C4-2B (cell line): ENCODE measurements at regions not wholly inside any gene's neighbourhood (a gene's known extent, or its start where the extent isn't known, plus 50 kb on each side); places are given as distances from the start of the nearest gene placed in this dataset.

ENCODE experiments used
- ZFX ChIP-seq: fragments of 450-650 bp; IDR thresholded peaks from 2 replicates; pipeline ENCODE4 v1.6.1; 2017
- TF ChIP-seq, protein P1 (sequence below): fragments of 450-650 bp; conservative IDR thresholded peaks from 2 replicates; pipeline ENCODE4 v1.5.1; 2017; ENCODE audit warnings: mild to moderate bottlenecking

DNA sequence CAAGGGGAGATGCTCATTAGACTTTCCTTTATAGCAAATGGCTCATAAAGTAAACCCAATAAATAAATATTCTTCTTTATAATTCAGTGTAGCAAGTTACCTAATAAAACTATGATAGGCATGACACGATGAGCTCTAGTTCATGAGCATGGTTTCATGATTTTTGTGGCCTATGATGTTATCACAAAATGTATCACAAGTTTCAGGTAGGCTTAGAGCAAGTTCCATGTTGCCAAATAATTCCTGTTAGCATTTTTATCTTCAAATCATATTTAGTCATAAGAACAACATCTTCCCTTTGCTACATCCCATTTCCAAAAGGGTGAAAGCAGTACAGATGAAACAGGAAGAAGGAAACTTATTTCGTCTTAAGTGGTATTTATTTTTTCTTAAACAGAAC is 200.2 kb downstream of the ENC1 start:
- TF ChIP-seq, protein P1, sequence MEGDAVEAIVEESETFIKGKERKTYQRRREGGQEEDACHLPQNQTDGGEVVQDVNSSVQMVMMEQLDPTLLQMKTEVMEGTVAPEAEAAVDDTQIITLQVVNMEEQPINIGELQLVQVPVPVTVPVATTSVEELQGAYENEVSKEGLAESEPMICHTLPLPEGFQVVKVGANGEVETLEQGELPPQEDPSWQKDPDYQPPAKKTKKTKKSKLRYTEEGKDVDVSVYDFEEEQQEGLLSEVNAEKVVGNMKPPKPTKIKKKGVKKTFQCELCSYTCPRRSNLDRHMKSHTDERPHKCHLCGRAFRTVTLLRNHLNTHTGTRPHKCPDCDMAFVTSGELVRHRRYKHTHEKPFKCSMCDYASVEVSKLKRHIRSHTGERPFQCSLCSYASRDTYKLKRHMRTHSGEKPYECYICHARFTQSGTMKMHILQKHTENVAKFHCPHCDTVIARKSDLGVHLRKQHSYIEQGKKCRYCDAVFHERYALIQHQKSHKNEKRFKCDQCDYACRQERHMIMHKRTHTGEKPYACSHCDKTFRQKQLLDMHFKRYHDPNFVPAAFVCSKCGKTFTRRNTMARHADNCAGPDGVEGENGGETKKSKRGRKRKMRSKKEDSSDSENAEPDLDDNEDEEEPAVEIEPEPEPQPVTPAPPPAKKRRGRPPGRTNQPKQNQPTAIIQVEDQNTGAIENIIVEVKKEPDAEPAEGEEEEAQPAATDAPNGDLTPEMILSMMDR, result no peak
- TF ChIP-seq ZFX, result no peak
